ENCODE measurements at regions not wholly inside any gene's neighbourhood (a gene's known extent, or its start where the extent isn't known, plus 50 kb on each side); places are given as distances from the start of the nearest gene placed in this dataset.

DNA sequence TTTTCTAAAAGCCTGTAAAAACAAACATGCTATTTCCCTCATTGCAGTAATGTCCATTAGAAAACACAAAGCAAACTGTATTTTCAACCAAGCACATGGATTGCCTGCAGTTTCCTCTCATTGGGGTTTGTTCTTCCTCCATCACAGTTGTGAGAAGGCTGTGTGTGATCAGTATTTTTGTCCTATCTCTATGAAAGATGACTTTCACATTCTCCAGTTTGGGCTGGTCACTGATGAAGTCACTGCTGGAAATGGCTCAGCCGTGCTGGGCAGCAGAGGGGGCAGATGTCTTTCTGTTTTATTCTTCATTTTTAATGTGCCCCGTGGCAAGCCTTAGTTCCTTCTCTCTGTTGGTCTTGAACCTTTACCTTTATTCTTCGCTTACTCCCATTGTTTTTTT lies 288.9 kb upstream of the MPDZ start:
- DNase-seq (ENCODE audit: low read depth, low spot score) = peak; percentile 5
- H3K4me3 ChIP-seq (ENCODE audit: low read depth, low read length) = peak overlapping the region; percentile 46
- TF ChIP-seq, protein P1, sequence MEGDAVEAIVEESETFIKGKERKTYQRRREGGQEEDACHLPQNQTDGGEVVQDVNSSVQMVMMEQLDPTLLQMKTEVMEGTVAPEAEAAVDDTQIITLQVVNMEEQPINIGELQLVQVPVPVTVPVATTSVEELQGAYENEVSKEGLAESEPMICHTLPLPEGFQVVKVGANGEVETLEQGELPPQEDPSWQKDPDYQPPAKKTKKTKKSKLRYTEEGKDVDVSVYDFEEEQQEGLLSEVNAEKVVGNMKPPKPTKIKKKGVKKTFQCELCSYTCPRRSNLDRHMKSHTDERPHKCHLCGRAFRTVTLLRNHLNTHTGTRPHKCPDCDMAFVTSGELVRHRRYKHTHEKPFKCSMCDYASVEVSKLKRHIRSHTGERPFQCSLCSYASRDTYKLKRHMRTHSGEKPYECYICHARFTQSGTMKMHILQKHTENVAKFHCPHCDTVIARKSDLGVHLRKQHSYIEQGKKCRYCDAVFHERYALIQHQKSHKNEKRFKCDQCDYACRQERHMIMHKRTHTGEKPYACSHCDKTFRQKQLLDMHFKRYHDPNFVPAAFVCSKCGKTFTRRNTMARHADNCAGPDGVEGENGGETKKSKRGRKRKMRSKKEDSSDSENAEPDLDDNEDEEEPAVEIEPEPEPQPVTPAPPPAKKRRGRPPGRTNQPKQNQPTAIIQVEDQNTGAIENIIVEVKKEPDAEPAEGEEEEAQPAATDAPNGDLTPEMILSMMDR (IDR thresholded peaks at IDR 0.05; ENCODE audit: low read depth, low read length) = no peak
- in situ Hi-C loops (cut with HindIII; ENCODE audit: low sequenced_read_pairs) = no loop called here

DNA sequence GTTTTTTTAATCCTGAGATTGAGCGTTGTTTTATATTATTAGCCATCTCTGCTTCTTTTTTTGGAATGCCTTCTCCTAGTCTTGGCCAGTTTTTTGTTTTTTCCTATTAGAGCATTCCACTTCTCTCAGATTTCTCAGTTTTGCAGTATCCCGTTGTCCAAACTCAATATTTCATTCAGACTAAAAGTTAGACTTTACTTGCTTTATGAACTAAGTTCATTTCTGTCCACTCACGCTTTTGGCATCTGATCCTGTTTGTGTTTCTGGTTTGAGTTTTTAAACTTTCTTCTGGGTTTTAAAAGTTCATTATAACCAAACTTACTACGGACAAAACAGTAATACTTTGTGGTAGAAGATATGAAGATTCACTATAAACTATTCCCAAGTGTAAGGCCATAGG lies 288.3 kb upstream of the MPDZ start:
- no peak for DNase-seq (ENCODE audit: low read depth, low spot score)
- TF ChIP-seq, protein P1 (IDR thresholded peaks at IDR 0.05; ENCODE audit: low read depth, low read length) = no peak
- in situ Hi-C loops (cut with HindIII; ENCODE audit: low sequenced_read_pairs) = no loop called here

GRCh38 chr9:13557746-13558145 lies 278.3 kb upstream of the MPDZ start:
- in situ Hi-C loops (cut with HindIII; ENCODE audit: low sequenced_read_pairs) = no loop called here
- no peak for DNase-seq (ENCODE audit: low read depth, low spot score)
- TF ChIP-seq, protein P1 (IDR thresholded peaks at IDR 0.05; ENCODE audit: low read depth, low read length) = no peak
- no peak overlapping the region for H3K4me3 ChIP-seq (ENCODE audit: low read depth, low read length)

More for the DNA sequence above, 288.3 kb upstream of the MPDZ start:
- H3K4me3 ChIP-seq (ENCODE audit: low read depth, low read length) = no peak overlapping the region

GRCh38 chr9:13556656-13557055 lies 277.2 kb upstream of the MPDZ start:
- in situ Hi-C loops (cut with HindIII; ENCODE audit: low sequenced_read_pairs) = no loop called here
- TF ChIP-seq, protein P1 (IDR thresholded peaks at IDR 0.05; ENCODE audit: low read depth, low read length) = no peak
- DNase-seq (ENCODE audit: low read depth, low spot score) = no peak
- H3K4me3 ChIP-seq (ENCODE audit: low read depth, low read length) = no peak overlapping the region

- H3K4me3 ChIP-seq (ENCODE audit: low read depth, low read length) = no peak overlapping the region
- in situ Hi-C loops (cut with HindIII; ENCODE audit: low sequenced_read_pairs) = no loop called here
- TF ChIP-seq, protein P1 (IDR thresholded peaks at IDR 0.05; ENCODE audit: low read depth, low read length) = no peak
- DNase-seq (ENCODE audit: low read depth, low spot score) = no peak
Observed at GRCh38 chr9:13555989-13556500, 276.6 kb upstream of the MPDZ start.

GRCh38 chr9:13555516-13555915 lies 276.0 kb upstream of the MPDZ start:
- TF ChIP-seq, protein P1 (IDR thresholded peaks at IDR 0.05; ENCODE audit: low read depth, low read length) = no peak
- no peak overlapping the region for H3K4me3 ChIP-seq (ENCODE audit: low read depth, low read length)
- DNase-seq (ENCODE audit: low read depth, low spot score) = no peak
- in situ Hi-C loops (cut with HindIII; ENCODE audit: low sequenced_read_pairs) = no loop called here

GRCh38 chr9:13554626-13555025 lies 275.1 kb upstream of the MPDZ start:
- in situ Hi-C loops (cut with HindIII; ENCODE audit: low sequenced_read_pairs) = no loop called here
- TF ChIP-seq, protein P1 (IDR thresholded peaks at IDR 0.05; ENCODE audit: low read depth, low read length) = no peak
- no peak overlapping the region for H3K4me3 ChIP-seq (ENCODE audit: low read depth, low read length)
- no peak for DNase-seq (ENCODE audit: low read depth, low spot score)

Measured in astrocyte of the spinal cord (primary cell).